ENCODE measurements at regions not wholly inside any gene's neighbourhood (a gene's known extent, or its start where the extent isn't known, plus 50 kb on each side); places are given as distances from the start of the nearest gene placed in this dataset.

DNA sequence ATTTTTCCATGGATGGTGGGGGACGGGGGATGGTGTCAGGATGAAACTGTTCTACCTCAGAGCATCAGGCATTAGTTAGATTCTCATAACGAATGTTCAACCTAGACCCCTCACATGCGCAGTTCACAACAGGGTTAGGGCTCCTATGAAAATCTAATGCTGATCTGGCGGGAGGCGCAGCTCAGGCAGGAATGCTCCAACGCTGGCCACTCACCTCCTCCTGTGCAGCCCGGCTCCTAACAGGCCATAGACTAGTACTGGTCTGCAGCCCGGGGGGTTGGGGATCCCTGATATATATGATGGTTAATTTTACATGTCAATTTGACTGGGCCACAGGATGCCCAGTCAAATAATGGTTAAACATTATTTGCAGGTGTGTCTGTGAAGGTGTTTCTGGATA is 199.0 kb upstream of the NR4A3 start:
- TF ChIP-seq CTCF (IDR thresholded peaks at IDR 0.05), result no peak
- TF ChIP-seq POLR2A (IDR thresholded peaks at IDR 0.05), result no peak
- no peak for TF ChIP-seq POLR2AphosphoS5 (IDR thresholded peaks at IDR 0.05)

Data from upper lobe of left lung (tissue), 4 donors.